HG02571 (cell line): ENCODE measurements at regions not wholly inside any gene's neighbourhood (a gene's known extent, or its start where the extent isn't known, plus 50 kb on each side); places are given as distances from the start of the nearest gene placed in this dataset.

Experiments
- ATAC-seq: cut with Tn5 transposase; IDR thresholded peaks from one replicate; pipeline ENCODE4 v1.9.1; 2021; ENCODE audit warnings: mild to moderate bottlenecking, moderate library complexity; ENCODE audit not compliant: unreplicated experiment

DNA sequence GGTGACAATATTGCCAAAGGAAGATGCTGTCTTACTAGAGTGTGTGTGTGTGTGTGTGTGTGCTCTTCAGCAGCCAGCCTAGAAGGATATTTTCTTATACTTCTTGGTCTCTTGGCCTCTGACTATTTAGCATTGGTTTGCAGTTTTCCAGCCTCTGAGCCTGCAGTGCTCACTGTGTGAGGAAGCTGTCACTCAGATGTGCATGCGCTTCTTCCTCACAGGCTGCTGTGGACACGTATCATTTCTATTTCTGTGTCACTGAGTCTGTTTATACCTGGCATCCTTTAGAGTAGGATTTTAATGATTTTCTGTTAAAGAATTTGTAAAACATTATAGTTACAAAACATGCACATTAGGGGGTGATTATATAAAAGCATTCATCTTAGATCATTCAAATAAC is 83.3 kb downstream of the ALDH8A1 start:
- no peak for ATAC-seq

DNA sequence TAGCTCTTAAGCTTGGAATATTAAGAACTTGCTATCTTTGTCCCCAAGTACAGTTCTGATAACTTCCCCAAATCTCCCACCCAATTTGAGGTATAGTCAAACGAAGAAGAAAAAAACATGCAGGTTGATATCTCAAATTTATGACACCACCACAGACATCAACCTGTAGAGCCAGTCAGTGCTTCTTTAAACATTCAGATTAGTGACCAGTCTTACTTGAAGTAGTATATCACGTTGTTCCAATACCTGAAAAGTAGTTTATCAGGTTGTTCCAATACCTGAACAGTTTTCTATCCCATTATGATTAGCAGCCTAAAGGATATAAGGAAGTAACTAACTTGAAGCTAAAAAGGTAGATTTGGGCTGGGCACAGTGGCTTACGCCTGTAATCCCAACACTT is 85.3 kb downstream of the ALDH8A1 start:
- no peak for ATAC-seq

DNA sequence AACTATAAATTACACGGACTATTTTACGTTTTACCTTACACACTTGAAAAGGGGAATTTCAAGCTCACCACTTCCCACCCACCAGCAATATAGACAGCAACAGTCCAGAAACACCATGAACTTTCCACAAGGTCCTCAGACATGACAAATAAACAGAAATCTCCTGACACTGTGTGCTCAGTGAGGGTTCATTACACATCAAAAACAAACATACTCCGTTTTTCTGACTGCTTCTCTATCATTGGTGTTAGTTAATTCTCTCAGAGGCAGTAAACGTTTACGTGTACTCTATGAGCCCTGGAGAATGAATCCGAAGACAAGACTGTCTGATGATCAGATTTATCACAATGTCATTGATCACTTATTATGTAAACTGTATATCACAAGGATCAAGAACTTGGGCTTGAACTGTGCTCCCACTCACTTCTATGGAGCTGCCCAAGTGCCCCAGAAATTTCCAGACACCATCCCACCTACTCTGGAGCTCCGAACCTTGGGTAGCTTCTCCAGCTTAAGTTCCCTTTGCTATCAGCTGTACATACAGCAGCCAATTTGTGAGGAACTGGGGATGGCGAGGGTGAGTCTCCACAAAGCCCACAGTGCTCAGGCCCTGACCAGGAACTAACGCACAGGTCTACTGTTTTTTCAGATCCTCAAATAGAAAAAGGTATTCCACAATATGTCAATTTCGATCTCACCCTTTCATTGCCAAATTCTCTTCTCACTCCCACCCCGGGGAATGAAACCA is 86.0 kb downstream of the ALDH8A1 start:
- no peak for ATAC-seq

DNA sequence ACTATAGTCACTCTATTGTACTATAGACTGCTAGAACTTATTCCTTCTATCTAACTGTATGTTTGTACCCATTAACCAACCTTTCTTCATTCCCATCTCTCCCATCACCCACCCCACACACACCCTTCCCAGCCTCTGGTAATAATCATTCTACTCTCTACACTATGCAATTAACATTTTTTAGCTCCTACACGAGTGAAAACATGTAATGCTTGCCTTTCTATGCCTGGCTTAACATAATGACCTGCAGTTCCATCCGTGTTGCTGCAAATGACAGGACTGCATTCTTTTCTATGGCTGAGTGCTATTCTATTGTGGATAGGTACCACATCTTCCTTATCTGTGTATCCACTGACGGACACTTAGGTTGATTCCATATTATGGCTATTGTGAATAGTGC is 95.5 kb downstream of the ALDH8A1 start:
- ATAC-seq, result no peak

DNA sequence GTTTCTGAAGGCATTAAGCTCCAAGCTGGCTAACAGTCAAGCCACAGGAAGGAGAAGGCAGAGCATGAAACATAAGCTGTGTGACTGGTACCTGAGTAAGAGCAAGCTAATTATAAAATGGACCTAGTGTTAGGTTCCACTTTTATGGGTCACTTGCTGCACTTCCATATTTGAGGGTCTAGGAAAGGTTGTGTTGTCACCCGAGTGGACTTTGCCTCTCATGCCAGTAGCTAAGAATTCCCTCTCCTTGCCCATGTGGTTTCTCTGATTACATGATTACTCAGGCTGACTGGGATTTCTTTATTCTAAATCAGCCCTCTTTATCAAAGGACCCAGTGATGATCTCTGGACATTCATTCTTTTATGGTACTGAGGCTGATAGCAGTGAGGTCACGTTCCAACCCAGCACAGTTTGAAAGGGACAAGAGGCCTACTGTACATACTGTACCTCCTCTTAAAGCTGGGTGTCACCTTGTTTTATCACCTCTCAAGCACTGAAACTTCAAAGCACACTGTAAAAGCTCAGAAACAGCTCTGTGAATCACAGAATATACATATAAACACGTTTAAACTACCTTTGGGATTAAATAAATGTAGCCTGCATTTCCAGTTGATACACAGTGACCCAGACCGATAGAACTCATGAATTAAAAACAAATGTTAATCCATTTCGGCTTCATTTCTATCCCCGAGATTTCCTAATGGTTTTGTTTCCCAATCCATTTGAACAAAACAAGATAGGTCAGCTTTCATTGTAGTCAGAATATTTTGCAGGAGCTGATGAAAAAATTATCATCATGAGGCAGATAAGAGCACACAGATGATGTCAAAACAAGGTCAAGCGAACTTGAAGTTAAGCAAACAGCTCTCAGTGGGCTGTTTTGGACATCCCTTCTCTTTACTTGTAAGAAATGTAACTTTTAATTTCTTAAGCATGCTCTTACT is 96.5 kb downstream of the ALDH8A1 start:
- no peak for ATAC-seq

DNA sequence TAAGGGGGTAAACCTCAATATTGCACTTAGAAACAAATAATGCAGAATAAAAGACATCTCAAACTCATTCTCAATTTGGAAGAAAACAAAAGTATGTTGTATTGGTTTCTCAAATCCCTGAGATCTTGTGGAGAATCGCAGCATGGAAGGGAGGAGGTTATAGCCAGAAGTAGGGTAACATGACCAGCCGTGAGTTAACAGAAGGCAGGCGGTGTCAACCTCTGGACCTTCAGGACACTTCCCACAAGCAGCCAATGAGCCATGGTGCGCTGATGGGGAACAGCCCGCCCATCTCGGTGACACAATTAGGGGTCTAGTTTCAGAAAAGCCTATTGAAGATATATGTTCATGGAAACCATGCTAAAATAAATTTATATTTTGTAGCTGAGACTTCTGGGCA is 98.4 kb downstream of the ALDH8A1 start:
- ATAC-seq, result no peak

DNA sequence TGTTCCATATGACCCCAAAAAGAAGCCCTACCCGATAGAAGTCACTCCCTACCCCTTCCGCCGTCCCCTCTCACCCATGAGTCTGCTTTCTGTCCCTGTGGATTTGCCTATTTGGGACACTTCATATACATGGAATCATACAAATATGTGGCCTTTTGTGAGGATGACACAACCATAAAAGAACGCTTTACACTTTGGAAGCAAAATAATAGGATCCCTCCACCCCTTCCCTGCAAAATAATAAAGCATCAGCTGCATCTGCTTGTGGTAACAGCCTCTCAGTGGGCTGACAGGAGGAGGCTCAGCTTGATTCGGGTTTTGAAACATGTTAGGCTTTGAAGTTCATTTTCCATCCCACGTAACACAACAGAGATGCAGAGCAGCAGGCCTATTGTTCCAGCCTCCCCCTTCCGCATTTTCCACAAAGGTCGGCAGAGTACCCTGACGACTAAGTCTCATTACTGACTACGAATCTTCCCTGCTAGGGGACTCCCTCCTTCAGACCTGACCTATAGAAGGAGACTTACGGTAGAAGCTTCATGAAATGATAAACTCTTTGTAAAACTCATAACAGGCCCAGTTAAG is 99.1 kb downstream of the ALDH8A1 start:
- ATAC-seq, result no peak

DNA sequence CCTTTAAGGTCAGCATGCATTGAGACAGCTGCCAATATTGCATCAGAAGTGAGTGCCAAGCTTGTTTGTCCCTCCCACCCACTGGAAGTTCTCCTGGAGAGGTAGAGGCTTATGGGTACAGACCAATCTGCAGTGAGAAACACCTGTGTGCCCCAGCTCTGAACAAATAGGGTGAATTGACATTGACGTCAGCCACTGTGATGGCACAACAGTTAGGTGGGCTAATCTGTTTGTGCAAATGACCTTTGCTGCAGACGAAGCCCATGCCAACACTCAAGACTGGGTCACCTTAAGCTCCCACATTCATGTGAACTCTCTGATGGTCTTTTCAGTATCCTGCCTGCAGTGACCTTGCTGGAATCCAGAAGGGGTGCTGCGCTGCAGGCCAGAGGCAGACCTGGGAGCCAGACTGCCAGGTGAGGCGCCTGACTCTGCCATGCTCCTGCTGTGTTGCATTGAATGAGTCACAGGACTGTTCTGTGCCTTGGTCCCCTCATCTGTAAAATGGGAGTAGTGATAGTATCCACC is 99.9 kb downstream of the ALDH8A1 start:
- ATAC-seq, result no peak

DNA sequence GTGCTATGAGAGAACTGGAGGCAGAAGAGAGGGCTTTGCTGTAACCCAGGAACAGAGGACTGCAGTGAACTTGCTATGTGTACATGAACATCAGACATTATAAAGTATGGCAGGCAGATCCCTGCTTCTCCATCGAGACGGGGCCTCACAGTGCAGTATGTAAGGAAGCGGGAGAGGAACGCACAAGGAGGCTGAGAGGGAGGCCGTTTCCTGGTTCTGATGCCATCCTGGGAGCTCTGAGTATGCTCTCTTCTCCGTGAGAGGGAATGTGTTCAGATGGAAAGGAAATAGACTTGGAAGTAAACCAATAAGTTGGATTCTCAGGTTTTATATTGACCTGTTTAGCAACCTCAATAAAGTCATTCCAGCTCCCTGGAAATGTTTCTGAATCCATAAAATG is 101.8 kb downstream of the ALDH8A1 start:
- ATAC-seq, result no peak

DNA sequence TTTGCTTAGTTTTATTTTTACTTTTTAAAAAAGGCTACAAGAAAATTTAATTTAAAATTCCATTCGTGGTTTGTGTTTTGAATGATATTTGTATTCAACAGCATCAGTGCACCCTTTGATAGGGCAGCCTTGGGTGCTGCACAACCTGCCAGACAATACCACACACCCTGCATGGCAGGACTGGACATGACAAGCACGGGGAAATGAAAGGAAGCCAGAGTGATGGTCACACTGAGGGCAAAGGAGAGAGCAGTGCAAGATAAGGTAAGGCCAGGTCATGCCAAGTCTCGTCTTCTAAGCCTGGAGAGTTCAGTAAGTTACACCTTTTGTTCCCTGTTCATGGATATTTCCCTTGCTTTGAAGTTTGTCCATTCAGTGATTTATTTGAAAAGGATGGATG is 103.0 kb downstream of the ALDH8A1 start:
- no peak for ATAC-seq

DNA sequence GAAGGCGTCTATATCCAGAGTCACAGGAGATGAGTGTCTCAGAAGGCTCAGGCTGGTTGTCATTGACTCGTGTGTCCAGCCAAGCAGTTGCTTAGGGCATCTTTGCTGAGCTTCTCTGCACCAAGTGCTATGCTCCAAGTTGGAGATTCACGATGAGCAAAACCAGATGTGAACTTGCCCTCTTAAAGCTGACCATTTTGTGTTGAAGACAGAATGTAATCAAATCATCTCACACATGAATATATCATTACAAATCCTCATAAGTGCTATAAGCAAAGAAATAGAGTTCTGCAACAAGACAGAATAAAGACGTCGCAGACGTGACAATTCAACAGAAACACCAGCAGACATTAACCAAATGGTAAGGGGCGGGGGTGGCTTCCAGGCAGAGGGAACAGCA is 103.9 kb downstream of the ALDH8A1 start:
- ATAC-seq, result no peak

DNA sequence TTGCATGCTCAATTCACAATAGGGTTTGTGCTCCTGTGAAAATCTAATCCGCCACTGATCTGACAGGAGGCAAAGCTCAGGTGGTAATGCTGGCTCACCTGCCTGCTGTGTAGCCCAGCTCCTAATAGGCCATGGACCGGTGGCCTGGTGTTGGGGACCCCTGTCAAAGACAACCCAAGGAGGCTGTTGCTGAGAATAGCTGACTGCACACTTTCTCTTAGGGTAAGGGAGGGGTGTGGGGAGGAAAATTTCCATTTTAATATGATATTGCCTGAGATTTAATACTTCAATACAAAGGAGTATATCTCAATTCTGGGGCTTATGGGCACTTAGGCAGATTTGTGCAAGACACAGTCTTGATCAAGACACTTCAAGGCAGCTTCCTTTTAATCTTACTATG is 105.8 kb downstream of the ALDH8A1 start:
- no peak for ATAC-seq

DNA sequence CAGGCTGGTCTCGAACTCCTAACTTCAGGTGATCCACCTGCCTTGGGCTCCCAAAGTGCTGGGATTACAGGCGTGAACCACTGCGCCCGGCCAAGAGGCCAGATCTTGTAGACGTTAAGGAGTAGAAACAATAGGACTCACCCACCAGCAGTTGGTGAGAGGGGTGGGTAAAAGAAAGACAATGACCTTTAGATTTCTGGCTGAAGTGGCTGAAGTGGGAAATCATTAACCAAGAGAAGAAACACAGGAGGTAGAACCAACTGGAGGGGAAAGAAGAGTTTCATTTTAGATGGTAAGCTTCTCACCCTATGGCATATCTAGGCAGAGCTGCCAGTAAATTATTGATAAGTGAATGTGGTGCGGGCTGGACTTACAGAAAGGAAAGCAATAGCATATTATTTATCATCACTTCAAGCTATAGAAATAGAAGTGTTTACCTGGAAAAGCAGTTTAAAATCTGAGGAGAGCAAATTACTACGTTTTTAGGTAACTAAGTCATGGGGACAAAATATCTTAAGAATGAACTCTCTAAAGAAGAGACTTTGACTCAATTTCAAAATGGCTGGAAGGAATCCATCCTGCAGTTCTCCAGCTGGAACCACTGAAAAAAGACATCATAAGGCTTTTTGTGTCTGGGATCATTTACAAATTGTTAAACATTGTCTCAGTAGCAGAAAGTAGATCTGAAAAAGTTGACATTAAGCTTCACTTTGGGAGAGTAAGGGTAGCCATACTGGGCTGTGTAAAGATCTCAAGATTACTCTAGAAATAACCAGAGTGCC is 109.6 kb downstream of the ALDH8A1 start:
- peak; percentile 59 for ATAC-seq

DNA sequence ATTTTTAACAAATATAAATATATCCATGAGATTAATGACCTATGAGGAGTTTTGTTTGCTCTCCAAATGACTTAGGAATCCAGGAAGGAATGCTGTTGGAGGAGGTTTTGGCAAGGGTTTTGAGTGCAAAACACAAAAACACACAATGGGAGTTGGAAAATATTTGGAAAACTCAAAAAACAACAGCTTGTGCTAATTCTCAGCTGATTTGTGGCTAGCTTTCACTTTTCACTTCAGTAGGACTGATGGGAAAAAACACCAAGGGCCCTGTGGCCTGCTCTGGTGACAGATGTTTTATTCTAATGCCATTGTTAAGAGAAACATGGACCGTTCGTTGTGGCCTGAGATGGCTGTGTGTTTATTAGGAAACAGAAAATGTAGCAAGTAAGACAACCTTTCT is 113.9 kb downstream of the ALDH8A1 start:
- ATAC-seq, result no peak

DNA sequence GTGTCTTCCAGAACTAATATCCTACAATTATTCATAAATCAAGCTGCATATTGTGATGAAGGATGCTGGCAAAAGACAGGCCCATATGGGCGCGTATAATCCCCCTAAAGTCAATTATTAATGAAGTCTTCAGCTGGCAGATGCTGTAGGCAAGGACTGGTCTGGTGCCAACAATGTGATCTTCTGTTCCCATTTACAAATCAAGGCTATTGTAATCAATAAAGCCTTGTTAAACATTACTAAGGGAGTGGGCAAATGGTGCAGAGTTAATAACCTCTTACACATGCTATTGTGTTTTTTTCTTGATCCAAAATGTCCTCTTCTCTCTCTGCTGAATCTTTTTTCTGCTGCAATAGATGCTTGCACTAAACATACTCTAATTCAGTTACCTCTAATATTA is 119.0 kb downstream of the ALDH8A1 start:
- ATAC-seq, result no peak

DNA sequence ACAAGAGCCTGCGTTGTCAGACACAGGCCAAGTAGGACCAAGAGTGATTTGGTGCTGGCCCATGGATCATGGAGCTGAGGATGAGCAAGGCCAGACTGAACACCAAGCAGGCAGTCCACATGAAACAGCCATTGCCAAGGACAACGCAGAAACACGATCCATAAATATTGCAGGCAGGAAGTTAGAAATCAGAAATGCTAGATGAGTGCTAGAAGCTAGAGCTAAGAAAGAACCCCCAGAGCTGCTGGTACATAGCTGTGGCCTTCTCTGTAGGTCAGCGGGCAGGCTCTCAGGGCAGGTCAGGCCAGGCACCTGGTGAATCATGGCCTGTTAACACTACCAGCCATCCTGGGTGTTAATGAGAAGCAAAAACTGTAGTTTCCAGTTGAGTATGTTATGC is 119.7 kb downstream of the ALDH8A1 start:
- no peak for ATAC-seq

DNA sequence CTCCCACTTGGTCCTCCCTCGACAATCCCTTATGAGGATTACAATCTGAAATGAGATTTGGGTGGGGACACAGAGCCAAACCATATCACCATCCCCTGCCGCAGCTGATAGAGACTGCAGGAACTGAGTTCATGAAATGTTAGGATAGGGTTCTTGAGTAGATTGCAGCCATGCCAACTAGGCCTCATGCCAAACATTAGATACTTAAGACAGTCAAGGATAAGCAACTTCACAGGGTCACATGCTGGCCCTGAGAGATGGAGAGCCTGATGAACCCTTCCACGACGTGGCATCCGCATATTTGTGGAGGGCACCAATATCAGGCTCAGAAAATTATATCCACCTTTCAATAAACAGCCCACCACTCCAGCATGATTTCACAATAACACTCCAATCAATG is 121.3 kb downstream of the ALDH8A1 start:
- ATAC-seq, result no peak

DNA sequence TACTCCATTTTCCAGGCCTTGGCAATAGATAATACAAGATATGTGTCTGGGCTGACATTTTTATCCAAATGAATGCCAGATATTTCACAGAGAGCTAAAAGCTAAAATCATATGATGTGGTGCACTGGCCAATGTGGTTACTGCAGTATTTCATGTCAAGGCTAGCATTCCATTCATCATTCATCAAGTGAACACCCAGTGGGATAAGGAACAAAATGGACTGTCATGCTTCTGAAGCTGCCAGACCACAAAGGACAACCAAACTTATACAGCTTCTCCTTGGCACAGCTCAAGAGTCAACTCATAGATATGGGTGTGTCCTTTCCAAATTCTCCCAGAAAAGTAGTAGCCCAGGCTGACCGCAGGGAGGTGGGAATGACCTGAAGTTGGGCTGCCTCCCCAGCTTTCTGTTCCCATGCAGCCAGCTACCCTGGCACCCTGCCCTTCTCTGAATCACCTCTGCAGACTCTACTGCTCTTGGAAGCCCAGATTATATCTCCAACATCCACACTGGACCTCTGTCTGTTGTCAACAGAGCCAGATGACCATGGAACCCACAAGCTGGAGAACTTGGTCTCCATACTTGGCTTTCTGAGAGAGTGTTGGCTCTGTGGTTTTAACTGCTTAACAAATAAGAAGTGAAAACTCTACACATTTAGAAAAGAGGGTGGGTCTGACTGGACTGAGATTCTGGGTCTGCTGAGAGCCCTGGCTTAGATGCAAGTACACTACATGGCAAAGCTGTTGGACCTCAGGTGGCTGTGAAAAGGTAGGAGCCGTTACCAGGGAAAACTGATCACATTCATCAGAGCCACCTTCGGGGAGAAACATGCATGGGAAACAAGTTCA is 122.8 kb downstream of the ALDH8A1 start:
- no peak for ATAC-seq

DNA sequence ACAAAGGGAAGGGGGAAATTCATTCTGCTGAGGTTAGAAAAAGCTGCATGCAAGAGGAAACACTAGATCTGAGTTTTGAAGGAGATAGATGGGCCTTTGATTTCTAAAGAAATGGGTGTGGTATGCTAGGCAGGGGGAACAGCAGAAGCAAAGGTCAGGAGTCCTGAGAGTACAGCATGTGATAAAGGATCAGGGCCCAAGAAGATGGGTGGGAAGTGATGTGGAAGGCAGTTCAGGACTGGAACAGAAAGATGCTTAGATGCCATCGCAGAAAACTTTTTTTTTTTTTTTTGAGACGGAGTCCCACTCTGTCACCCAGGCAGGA is 126.2 kb downstream of the ALDH8A1 start:
- ATAC-seq, result no peak
